ENCODE measurements at regions not wholly inside any gene's neighbourhood (a gene's known extent, or its start where the extent isn't known, plus 50 kb on each side); places are given as distances from the start of the nearest gene placed in this dataset.

GRCh38 chr2:2580341-2580740, 249.3 kb upstream of the MYT1L start:
- TF ChIP-seq CTCF (IDR thresholded peaks at IDR 0.05) (no peak), POLR2A (IDR thresholded peaks at IDR 0.05) (no peak)

All from uterus (tissue), 2 donors.